SH-SY5Y (cell line): ENCODE measurements at regions not wholly inside any gene's neighbourhood (a gene's known extent, or its start where the extent isn't known, plus 50 kb on each side); places are given as distances from the start of the nearest gene placed in this dataset.

Experiments used
- GATA2 ChIP-seq: IDR thresholded peaks from 2 replicates; pipeline ENCODE4 v1.6.1; 2011; ENCODE audit warnings: mild to moderate bottlenecking, low read depth, low read length
- GATA3 ChIP-seq: IDR thresholded peaks from 2 replicates; pipeline ENCODE4 v1.6.1; 2011; ENCODE audit warnings: low read depth, mild to moderate bottlenecking, low read length, moderate library complexity

- TF ChIP-seq GATA2 = no peak
- TF ChIP-seq GATA3 = no peak
Observed at GRCh38 chr18:10279471-10279870, 175.0 kb upstream of the APCDD1 start.
